Vagina (tissue), 2 donors: ENCODE measurements at regions not wholly inside any gene's neighbourhood (a gene's known extent, or its start where the extent isn't known, plus 50 kb on each side); places are given as distances from the start of the nearest gene placed in this dataset.

Source experiments
- CTCF ChIP-seq, 3 experiments: fragments of 450-650 bp in 2 of 3; fragments of 200-600 bp in 1 of 3; sonication (generic) in 1 of 3; IDR thresholded peaks; one replicate each; pipeline ENCODE4 v1.5.1; 2017 to 2019; ENCODE audit warnings: antibody characterized with exemption in 3 of 3, mild to moderate bottlenecking in 2 of 3, moderate library complexity in 2 of 3
- POLR2A ChIP-seq, 2 donors: fragments of 450-650 bp; IDR thresholded peaks; one replicate each; pipeline ENCODE4 v1.6.1; 2017; ENCODE audit warnings: antibody characterized with exemption in 2 of 2, mild to moderate bottlenecking in 2 of 2, moderate library complexity in 2 of 2
- POLR2AphosphoS5 ChIP-seq, 2 donors: sonication (generic); formaldehyde crosslinking; IDR thresholded peaks; one replicate each; pipeline ENCODE4 v1.9.0; 2017; ENCODE audit warnings: antibody characterized with exemption in 2 of 2, mild to moderate bottlenecking in 2 of 2, low read depth in 1 of 2; ENCODE audit not compliant: insufficient read depth in 1 of 2

DNA sequence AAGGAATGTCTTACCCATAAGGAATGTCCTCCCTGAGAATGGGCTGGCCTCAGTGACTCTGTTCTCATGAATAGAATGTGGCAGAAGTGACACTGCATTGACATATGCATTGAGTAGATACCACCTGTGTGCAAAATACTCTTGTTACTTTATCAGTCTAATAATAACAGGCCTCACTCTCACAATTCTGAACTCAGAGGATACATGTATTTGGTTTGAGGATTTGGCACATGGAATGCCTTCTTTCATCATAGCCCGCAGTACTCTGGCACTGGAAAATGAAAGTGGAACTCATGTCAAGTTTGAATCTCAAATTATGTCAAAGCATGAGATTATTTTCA is 52.9 kb upstream of the PLCB4 start:
- TF ChIP-seq CTCF (IDR thresholded peaks at IDR 0.05) (no peak), POLR2AphosphoS5 (IDR thresholded peaks at IDR 0.05; ENCODE audit: insufficient read depth in 1 of 2, low read depth in 1 of 2) (no peak), POLR2A (IDR thresholded peaks at IDR 0.05) (no peak)
